Cardiac fibroblast (primary cell): ENCODE measurements at regions not wholly inside any gene's neighbourhood (a gene's known extent, or its start where the extent isn't known, plus 50 kb on each side); places are given as distances from the start of the nearest gene placed in this dataset.

Experiments used
- DNase-seq, 2 donors: peaks; one replicate each; pipeline versions ENCODE4 v3.0.0 to v3.0.0-alpha.2; 2010; ENCODE audit warnings: low read depth in 2 of 2
- H3K4me3 ChIP-seq, 2 donors: replicated peaks in 1 of 2; 1 replicate in 1 of 2; 2 replicates in 1 of 2; pipeline ENCODE4 v1.5.1; 2011; ENCODE audit warnings: low read depth in 2 of 2, low read length in 2 of 2, mild to moderate bottlenecking in 2 of 2, moderate library complexity in 1 of 2
- TF ChIP-seq, protein P1 (sequence below): IDR thresholded peaks from one replicate; pipeline ENCODE4 v1.5.1; 2011; ENCODE audit warnings: low read depth, mild to moderate bottlenecking, low read length, inconsistent platforms

DNA sequence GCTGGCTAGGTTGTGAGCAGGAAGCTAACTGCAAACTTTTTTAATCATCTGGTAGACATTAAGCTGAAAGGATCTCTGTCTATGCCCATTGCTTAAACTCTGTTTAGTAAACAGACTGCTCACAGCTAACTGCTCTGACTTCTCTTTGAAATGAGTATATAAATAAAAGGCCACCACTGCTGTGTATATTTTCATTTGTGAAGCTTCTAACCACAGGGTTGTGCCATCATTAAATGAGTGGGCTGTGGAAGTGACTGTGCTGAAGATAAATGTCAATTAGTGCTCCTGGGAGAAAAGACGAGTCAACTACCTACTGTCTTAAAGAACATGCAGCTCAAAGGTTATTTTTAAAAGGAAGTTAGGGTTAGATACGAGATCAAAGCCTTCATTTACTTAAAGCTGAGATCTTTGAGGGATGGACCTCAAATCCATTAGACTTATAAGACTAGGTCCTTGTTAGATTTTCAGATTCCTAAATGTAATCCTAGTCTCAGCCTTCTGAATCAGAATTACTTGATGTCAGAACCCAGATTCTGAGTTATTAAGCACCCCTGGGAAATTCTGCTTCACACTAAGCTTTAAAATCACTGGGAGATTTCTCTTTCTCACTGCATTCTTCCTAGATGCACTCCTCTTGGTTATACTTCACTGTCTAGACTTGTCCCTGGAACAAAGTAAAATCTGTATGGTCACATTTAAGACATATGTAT lies 213.1 kb upstream of the FLRT2 start:
- TF ChIP-seq, protein P1, sequence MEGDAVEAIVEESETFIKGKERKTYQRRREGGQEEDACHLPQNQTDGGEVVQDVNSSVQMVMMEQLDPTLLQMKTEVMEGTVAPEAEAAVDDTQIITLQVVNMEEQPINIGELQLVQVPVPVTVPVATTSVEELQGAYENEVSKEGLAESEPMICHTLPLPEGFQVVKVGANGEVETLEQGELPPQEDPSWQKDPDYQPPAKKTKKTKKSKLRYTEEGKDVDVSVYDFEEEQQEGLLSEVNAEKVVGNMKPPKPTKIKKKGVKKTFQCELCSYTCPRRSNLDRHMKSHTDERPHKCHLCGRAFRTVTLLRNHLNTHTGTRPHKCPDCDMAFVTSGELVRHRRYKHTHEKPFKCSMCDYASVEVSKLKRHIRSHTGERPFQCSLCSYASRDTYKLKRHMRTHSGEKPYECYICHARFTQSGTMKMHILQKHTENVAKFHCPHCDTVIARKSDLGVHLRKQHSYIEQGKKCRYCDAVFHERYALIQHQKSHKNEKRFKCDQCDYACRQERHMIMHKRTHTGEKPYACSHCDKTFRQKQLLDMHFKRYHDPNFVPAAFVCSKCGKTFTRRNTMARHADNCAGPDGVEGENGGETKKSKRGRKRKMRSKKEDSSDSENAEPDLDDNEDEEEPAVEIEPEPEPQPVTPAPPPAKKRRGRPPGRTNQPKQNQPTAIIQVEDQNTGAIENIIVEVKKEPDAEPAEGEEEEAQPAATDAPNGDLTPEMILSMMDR, result no peak
- DNase-seq, result no peak

DNA sequence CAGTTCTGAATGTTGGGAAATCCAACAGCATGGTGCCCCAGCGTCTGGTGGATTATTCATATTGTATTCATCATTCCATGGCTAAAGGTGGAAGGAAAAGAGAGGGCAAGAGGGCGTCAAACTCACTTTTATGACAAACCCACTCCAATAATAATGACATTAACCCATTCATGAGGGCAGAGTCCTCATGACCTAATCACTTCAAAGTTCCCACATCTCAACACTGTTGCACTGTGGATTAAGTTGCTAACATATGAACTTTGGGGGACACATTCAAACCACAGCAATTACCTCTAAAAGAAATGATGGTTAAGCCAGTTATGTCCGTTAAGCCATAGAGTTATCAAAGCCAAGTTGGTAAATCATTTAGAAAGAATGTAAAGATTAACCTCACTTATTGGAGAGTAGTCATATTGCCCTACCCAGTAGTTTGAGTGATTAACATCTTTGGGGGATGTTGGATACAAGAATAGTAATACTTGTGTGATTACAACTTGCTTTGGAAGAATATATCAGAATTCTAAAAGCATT lies 212.4 kb upstream of the FLRT2 start:
- no peak overlapping the region for H3K4me3 ChIP-seq
- TF ChIP-seq, protein P1, result no peak
- DNase-seq, result no peak

More for the DNA sequence above, 213.1 kb upstream of the FLRT2 start:
- H3K4me3 ChIP-seq, result no peak overlapping the region

DNA sequence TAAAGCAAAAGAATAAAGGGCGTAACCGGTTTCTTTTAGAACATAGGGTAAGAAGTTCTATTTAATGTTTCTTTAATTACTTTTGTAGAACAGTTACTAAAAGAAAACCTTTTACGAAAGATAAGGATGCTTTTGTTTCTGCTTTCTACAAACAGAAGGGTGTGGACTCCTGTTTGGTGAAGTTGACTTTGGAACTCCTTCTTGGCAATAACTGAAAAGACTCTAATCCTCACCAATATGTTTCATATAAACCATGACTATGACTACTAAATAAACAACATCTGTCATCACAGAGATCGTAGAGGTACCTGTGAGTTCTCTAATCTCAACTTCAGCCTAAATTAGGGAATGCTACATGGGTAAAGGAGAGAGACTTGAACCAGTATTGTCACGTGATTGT lies 210.8 kb upstream of the FLRT2 start:
- TF ChIP-seq, protein P1, result no peak
- DNase-seq, result no peak
- H3K4me3 ChIP-seq, result no peak overlapping the region

DNA sequence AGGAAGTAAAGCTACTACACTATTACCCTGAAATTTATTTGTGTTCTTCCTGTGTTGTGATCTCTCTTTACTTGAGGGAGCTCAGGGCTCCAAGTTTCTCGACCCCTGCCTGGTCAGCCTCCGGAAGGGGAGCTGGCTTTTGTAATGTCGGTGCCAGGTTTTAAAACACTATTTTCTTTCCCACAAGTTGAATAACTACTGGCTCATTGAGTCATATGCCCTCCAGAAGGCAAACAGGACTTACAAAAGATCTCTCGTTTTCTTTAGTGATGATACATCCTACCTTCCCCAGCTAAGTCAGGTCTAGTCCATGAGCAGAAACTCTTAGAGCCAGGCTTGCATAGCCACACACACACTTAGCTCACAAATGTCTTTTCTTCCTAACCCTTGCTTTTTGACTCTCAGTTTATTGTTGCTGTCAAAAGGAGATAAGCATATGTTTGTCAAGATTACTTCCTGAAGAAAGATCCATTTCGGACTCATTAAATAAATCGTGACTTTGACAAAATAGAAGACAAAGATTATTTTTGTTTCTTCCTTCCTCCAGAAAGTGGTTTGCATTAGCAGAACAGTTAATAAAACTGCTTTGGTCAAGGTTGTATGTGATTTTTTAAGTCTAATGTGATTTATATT lies 209.8 kb upstream of the FLRT2 start:
- H3K4me3 ChIP-seq, result no peak overlapping the region
- TF ChIP-seq, protein P1, result no peak
- peak; percentile 23 to 47 for DNase-seq

DNA sequence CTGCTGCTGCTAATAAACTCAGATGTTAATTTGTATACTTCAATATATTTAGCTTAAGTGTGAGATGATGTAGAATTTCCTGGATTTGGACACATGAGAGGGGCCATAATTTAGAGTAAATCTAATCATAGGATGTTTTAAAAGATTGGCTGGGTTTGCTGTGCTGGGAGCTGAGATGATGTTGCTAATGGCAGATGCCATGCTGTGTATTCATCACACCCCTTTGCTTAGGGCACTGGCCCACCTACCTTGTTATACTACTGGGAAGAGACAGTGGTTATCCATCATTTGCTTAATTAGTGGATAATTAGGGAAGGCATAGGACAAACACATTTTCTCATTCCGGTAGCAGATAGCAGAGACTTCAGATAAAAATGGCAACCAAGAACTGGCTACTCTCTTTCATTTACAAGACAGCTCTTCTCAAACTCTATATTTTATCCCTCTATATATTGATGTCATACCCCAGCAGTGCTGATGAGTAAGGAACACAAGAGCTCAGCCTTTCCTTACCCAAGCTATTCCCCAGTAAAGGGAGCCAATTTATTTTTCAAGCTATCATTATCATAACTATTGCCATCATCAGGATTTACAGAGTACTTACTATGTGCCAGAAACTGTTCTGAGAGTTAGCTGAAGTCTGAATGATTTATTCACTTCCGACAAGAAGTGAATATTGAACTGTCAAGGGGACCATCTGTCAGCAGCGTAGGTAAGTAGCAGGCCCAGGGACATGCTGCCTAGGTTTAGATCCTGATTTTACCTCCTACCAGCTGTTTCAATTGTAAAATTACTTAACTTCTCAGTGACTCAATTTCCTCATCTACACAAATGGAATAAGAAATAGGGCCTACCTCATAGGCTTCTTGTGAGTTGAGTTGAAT lies 204.6 kb upstream of the FLRT2 start:
- TF ChIP-seq, protein P1, result no peak
- no peak overlapping the region for H3K4me3 ChIP-seq
- DNase-seq, result no peak

DNA sequence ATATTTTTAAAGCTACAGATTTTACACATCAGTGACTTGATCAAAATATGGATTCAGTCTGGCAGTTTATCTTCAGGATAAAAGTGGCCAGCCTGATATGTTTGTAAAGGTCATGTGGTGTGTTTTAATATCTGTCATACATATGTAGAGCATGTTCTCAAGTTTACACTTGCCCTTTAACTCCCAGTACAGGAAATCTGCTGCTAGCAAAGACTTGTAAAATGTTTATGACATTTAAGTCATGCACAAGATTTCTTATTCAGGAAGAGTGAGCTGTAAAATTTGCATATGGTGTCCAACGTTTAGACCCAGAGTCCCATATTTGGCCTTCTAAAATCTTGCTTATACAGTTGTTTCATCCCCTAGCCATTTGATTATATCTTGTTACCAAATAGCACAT lies 197.5 kb upstream of the FLRT2 start:
- TF ChIP-seq, protein P1, result no peak
- DNase-seq, result no peak
- no peak overlapping the region for H3K4me3 ChIP-seq
